ENCODE measurements at regions not wholly inside any gene's neighbourhood (a gene's known extent, or its start where the extent isn't known, plus 50 kb on each side); places are given as distances from the start of the nearest gene placed in this dataset.

- Histone ChIP-seq H3K4me1 (ENCODE audit: control insufficient read depth, insufficient read depth, low read length) (no peaks in the 10 kb centered on the region), H3K36me3 (ENCODE audit: control insufficient read depth in 2 of 2, insufficient read depth in 1 of 2, low read length in 2 of 2) (no peaks in the 10 kb centered on the region), H3K27ac (ENCODE audit: extremely low read depth, low read depth, low read length) (no peak overlapping the region), H3K4me3 (ENCODE audit: low read depth, low read length) (no peak overlapping the region), H3K9me3 (ENCODE audit: control insufficient read depth, insufficient read depth, low read depth, low read length) (no peaks in the 10 kb centered on the region)
- ChIA-PET POLR2A (no interaction called here), CTCF (no interaction called here)
- no peak for TF ChIP-seq ZFP41 (tag by site-specific recombination; IDR thresholded peaks at IDR 0.05; ENCODE audit: borderline replicate concordance)
- no peak for TF ChIP-seq ZNF138 (tag by site-specific recombination; IDR thresholded peaks at IDR 0.05; ENCODE audit: borderline replicate concordance)
- no peak for TF ChIP-seq EGR2 (tag by site-specific recombination; IDR thresholded peaks at IDR 0.05; ENCODE audit: low read depth)
- TF ChIP-seq ZSCAN4 (tag by site-specific recombination; IDR thresholded peaks at IDR 0.05) = no peak
- no peak for TF ChIP-seq YY1 (tag by site-specific recombination; IDR thresholded peaks at IDR 0.05)
- TF ChIP-seq ZNF362 (tag by site-specific recombination; IDR thresholded peaks at IDR 0.05) = no peak
- TF ChIP-seq ZNF791 (tag by site-specific recombination; IDR thresholded peaks at IDR 0.05) = no peak
- no peak for TF ChIP-seq PRDM2 (tag by site-specific recombination; IDR thresholded peaks at IDR 0.05; ENCODE audit: borderline replicate concordance)
- no peak for TF ChIP-seq ZBTB21 (tag by site-specific recombination; IDR thresholded peaks at IDR 0.05)
- no peak for TF ChIP-seq ZNF426 (tag by site-specific recombination; IDR thresholded peaks at IDR 0.05)
- TF ChIP-seq ZNF785 (tag by site-specific recombination; IDR thresholded peaks at IDR 0.05) = no peak
- TF ChIP-seq ZNF175 (tag by site-specific recombination; IDR thresholded peaks at IDR 0.05) = no peak
- no peak for TF ChIP-seq PRDM4 (tag by site-specific recombination; IDR thresholded peaks at IDR 0.05)
- no peak for TF ChIP-seq ZNF580 (tag by site-specific recombination; IDR thresholded peaks at IDR 0.05)
Measured at GRCh38 chr14:26938054-26938453, 340.2 kb upstream of the NOVA1 start.

GRCh38 chr14:26939755-26940154 is 341.9 kb upstream of the NOVA1 start:
- Histone ChIP-seq H3K9me3 (ENCODE audit: control insufficient read depth, insufficient read depth, low read depth, low read length) (no peaks in the 10 kb centered on the region), H3K27ac (ENCODE audit: extremely low read depth, low read depth, low read length) (no peak overlapping the region), H3K36me3 (ENCODE audit: control insufficient read depth in 2 of 2, insufficient read depth in 1 of 2, low read length in 2 of 2) (no peaks in the 10 kb centered on the region), H3K4me3 (ENCODE audit: low read depth, low read length) (no peak overlapping the region), H3K4me1 (ENCODE audit: control insufficient read depth, insufficient read depth, low read length) (no peaks in the 10 kb centered on the region)
- ChIA-PET CTCF (no interaction called here), POLR2A (no interaction called here)
- TF ChIP-seq ZNF530 (tag by site-specific recombination; IDR thresholded peaks at IDR 0.05; ENCODE audit: low read depth) = no peak
- no peak for TF ChIP-seq HOXD13 (CRISPR knock-in tag; IDR thresholded peaks at IDR 0.05; ENCODE audit: borderline replicate concordance)
- TF ChIP-seq REPIN1 (tag by site-specific recombination; IDR thresholded peaks at IDR 0.05; ENCODE audit: low read depth) = no peak
- TF ChIP-seq PRDM2 (tag by site-specific recombination; IDR thresholded peaks at IDR 0.05; ENCODE audit: borderline replicate concordance) = no peak

Data from HEK293 (cell line).